ENCODE measurements at regions not wholly inside any gene's neighbourhood (a gene's known extent, or its start where the extent isn't known, plus 50 kb on each side); places are given as distances from the start of the nearest gene placed in this dataset.
A peak's percentile ranks its signal among the peaks of the same experiment; 100 is the strongest.

- peak overlapping the region; percentile 64; the same call in 1 of the 2 replicates for H3K27ac ChIP-seq (ENCODE audit: low read length)
- H3K4me2 ChIP-seq (ENCODE audit: low read depth, low read length) = peak overlapping the region; percentile 55
- H3K4me1 ChIP-seq (ENCODE audit: low read length) = peaks cover 14% of the 10 kb centered on the region
- peaks cover 18% of the 10 kb centered on the region for H3F3A ChIP-seq (ENCODE audit: insufficient read depth, low read length)
- TF ChIP-seq CTCF (IDR thresholded peaks at IDR 0.05; ENCODE audit: low read length) (no peak), EZH2 (optimal IDR thresholded peaks at IDR 0.05; ENCODE audit: low read depth, low read length) (no peak), EZH2phosphoT487 (IDR thresholded peaks at IDR 0.05; ENCODE audit: low read length) (no peak)
- peak; percentile 71 for DNase-seq
- H3K9ac ChIP-seq (ENCODE audit: low read length) = no peak overlapping the region
- peak overlapping the region; percentile 42 for H2AFZ ChIP-seq (ENCODE audit: low read length)
- H3K9me2 ChIP-seq (replicated peaks; ENCODE audit: insufficient read depth, low read length) = no peaks in the 10 kb centered on the region
- no peaks in the 10 kb centered on the region for H3K79me2 ChIP-seq (ENCODE audit: low read length)
- no peaks in the 10 kb centered on the region for H3K9me3 ChIP-seq (replicated peaks; ENCODE audit: insufficient read depth, low read length)
- no peaks in the 10 kb centered on the region for H4K20me1 ChIP-seq (ENCODE audit: insufficient read depth, low read length)
- peak overlapping the region; percentile 5; the same call in 1 of the 2 replicates for H3K4me3 ChIP-seq (ENCODE audit: low read length)
- no peaks in the 10 kb centered on the region for H3K36me3 ChIP-seq (replicated peaks; ENCODE audit: insufficient read depth, low read length)
- H3K27me3 ChIP-seq (replicated peaks; ENCODE audit: insufficient read depth, low read length) = no peaks in the 10 kb centered on the region
Observed at GRCh38 chr7:47714669-47715607, 133.0 kb upstream of the TNS3 start.

GRCh38 chr7:47713595-47713994 is 131.7 kb upstream of the TNS3 start:
- no peak overlapping the region for H3K4me2 ChIP-seq (ENCODE audit: low read depth, low read length)
- H4K20me1 ChIP-seq (ENCODE audit: insufficient read depth, low read length) = no peaks in the 10 kb centered on the region

GRCh38 chr7:47712416-47712815 is 130.5 kb upstream of the TNS3 start:
- H3K79me2 ChIP-seq (ENCODE audit: low read length) = no peaks in the 10 kb centered on the region
- H3F3A ChIP-seq (ENCODE audit: insufficient read depth, low read length) = peaks cover 18% of the 10 kb centered on the region
- H3K4me3 ChIP-seq (ENCODE audit: low read length) = no peak overlapping the region
- no peaks in the 10 kb centered on the region for H4K20me1 ChIP-seq (ENCODE audit: insufficient read depth, low read length)
- no peak overlapping the region for H3K27ac ChIP-seq (ENCODE audit: low read length)
- DNase-seq = no peak
- H3K9me3 ChIP-seq (replicated peaks; ENCODE audit: insufficient read depth, low read length) = no peaks in the 10 kb centered on the region
- no peaks in the 10 kb centered on the region for H3K9me2 ChIP-seq (replicated peaks; ENCODE audit: insufficient read depth, low read length)
- H3K4me2 ChIP-seq (ENCODE audit: low read depth, low read length) = no peak overlapping the region
- H3K36me3 ChIP-seq (replicated peaks; ENCODE audit: insufficient read depth, low read length) = no peaks in the 10 kb centered on the region
- no peaks in the 10 kb centered on the region for H3K27me3 ChIP-seq (replicated peaks; ENCODE audit: insufficient read depth, low read length)
- H3K4me1 ChIP-seq (ENCODE audit: low read length) = peaks cover 14% of the 10 kb centered on the region
- TF ChIP-seq CTCF (IDR thresholded peaks at IDR 0.05; ENCODE audit: low read length) = no peak
- no peak for TF ChIP-seq EZH2 (optimal IDR thresholded peaks at IDR 0.05; ENCODE audit: low read depth, low read length)
- TF ChIP-seq EZH2phosphoT487 (IDR thresholded peaks at IDR 0.05; ENCODE audit: low read length) = no peak
- no peak overlapping the region for H2AFZ ChIP-seq (ENCODE audit: low read length)
- no peak overlapping the region for H3K9ac ChIP-seq (ENCODE audit: low read length)

More at GRCh38 chr7:47713595-47713994, 131.7 kb upstream of the TNS3 start:
- TF ChIP-seq EZH2phosphoT487 (IDR thresholded peaks at IDR 0.05; ENCODE audit: low read length) (no peak), CTCF (IDR thresholded peaks at IDR 0.05; ENCODE audit: low read length) (no peak), EZH2 (optimal IDR thresholded peaks at IDR 0.05; ENCODE audit: low read depth, low read length) (no peak)
- peaks cover 18% of the 10 kb centered on the region for H3F3A ChIP-seq (ENCODE audit: insufficient read depth, low read length)
- no peaks in the 10 kb centered on the region for H3K36me3 ChIP-seq (replicated peaks; ENCODE audit: insufficient read depth, low read length)
- DNase-seq = no peak
- peaks cover 14% of the 10 kb centered on the region for H3K4me1 ChIP-seq (ENCODE audit: low read length)
- no peaks in the 10 kb centered on the region for H3K27me3 ChIP-seq (replicated peaks; ENCODE audit: insufficient read depth, low read length)
- H3K79me2 ChIP-seq (ENCODE audit: low read length) = no peaks in the 10 kb centered on the region
- H2AFZ ChIP-seq (ENCODE audit: low read length) = no peak overlapping the region
- H3K4me3 ChIP-seq (ENCODE audit: low read length) = no peak overlapping the region
- H3K9ac ChIP-seq (ENCODE audit: low read length) = no peak overlapping the region
- H3K27ac ChIP-seq (ENCODE audit: low read length) = no peak overlapping the region
- H3K9me2 ChIP-seq (replicated peaks; ENCODE audit: insufficient read depth, low read length) = no peaks in the 10 kb centered on the region
- no peaks in the 10 kb centered on the region for H3K9me3 ChIP-seq (replicated peaks; ENCODE audit: insufficient read depth, low read length)

All from MM.1S (cell line).